Activated naive CD4-positive, alpha-beta T cell treated with anti-CD3 and anti-CD28 coated beads, Interleukin-2, amount 50 U/mL, for 72 hours (primary cell): ENCODE measurements at regions not wholly inside any gene's neighbourhood (a gene's known extent, or its start where the extent isn't known, plus 50 kb on each side); places are given as distances from the start of the nearest gene placed in this dataset.
A peak's percentile ranks its signal among the peaks of the same experiment; 100 is the strongest.

Experiments used
- ATAC-seq, 2 donors: fragments of 150-1000 bp; cut with Tn5 transposase; 2 replicates each; pipeline ENCODE4 v1.10.0; 2021; ENCODE audit warnings: mild to moderate bottlenecking in 2 of 2, moderate library complexity in 2 of 2
- DNase-seq, 2 donors: peaks; one replicate each; pipeline ENCODE4 v3.0.0; 2021 to 2022; ENCODE audit warnings: low spot score in 2 of 2
- H3K27ac Mint-ChIP-seq, 2 donors: one replicate each; pipeline ENCODE4 v1.8.0; 2022; ENCODE audit warnings: mild to moderate bottlenecking in 2 of 2, mixed read lengths in 2 of 2
- H3K36me3 Mint-ChIP-seq, 2 donors: one replicate each; pipeline ENCODE4 v1.8.0; 2022; ENCODE audit warnings: mixed read lengths in 2 of 2
- H3K9me3 Mint-ChIP-seq, 2 donors: one replicate each; pipeline ENCODE4 v1.8.0; 2022; ENCODE audit warnings: mixed read lengths in 2 of 2

DNA sequence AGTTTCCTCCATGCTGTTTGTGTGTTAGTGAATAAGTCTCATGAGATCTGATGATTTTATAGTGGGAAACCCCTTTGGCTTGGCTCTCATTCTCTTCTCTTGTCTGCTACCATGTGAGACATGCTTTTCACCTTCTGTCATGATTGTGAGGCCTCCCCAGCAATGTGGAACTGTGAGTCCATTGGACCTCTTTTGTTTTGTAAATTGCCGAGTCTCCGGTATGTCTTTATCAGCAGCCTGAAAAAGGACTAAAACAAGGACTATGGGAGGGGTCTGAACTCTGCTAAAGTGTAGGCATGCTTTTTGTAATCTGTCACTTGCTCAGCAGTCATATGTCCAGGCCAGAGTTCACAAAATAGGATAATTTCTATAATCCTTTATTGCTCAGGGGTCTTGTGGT, 164.0 kb upstream of the SNX7 start:
- DNase-seq (no peak), ATAC-seq (no peak)
- Mint-ChIP-seq H3K27ac (no peak overlapping the region), H3K36me3 (no peaks in the 10 kb centered on the region), H3K9me3 (peaks cover 7 to 9% of the 10 kb centered on the region in 2 donors)

DNA sequence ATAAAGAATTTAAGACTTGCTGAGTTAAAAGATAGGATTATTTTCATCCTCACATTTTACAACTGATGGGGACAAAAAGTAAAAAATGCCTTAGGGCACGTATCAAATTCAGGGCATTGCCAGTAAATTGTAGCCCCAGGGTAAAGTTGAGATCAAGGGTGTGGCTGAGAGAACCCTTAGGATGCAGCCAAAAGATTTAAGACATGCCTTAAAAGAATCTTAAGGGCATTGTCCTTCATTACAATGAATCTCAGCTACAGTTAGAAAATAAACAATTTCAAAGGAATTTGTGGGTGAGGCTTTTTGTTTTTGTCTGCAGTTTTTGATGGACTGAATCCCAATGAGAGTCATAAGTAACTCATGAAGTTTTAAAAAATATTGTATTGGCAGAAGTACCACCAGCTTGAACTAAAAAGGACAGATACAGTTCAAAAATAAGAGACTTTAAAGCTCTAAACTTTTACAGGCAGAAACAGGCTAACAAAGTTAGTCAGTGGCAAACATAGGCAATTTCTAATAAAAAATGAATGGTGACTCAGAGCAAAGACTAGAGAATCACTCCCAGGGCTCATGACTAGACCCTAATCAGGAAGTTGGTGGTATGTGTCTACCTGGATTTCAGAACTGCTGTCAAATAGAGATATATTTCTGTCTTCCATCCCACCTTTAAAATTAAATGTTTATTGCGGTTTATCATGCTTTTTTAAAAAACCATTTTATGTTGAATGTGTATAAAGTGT, 165.1 kb upstream of the SNX7 start:
- H3K27ac Mint-ChIP-seq = no peak overlapping the region
- H3K36me3 Mint-ChIP-seq = no peaks in the 10 kb centered on the region
- DNase-seq = no peak
- no peak for ATAC-seq
- H3K9me3 Mint-ChIP-seq = peaks cover 7 to 9% of the 10 kb centered on the region in 2 donors

DNA sequence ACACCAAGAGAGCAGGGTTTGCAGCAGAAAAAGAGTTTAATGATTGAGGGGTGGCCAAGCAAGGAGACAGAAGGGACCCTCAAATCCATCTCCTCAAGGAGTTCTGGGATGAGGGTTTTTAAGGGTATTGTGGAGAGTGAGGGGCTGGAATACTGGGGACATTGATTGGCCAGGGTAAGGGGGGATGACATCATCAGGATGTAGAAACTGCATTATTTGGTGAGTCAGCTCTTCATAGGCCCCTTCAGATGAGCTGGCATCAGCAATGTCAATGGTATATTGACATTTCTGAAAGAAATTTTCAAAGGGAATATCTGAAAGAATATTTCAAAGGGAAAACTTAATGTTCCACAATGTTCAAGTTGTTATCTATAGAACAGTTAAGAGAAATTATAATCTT, 168.1 kb upstream of the SNX7 start:
- Mint-ChIP-seq H3K27ac (no peak overlapping the region), H3K9me3 (peaks cover 3 to 7% of the 10 kb centered on the region in 2 donors), H3K36me3 (no peaks in the 10 kb centered on the region)
- no peak for DNase-seq
- no peak for ATAC-seq

DNA sequence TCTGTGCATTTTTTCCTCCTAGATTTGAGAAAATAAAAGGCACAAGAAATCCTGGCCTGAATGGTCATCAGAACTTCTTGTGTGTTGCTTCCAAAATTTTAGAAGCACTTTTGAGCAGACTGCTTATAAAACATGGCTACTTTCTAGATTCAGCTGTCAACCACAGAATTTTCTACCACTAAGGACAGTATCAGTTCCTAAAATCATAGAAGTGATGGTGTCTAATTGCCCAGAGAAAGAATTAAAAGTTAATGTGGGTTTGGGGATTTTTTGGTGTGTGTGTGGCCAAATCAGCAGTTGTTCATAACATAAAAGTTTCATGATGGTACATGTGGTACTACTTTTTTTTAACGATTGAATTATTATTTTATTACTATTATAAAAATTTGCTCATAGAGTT, 171.4 kb upstream of the SNX7 start:
- Mint-ChIP-seq H3K9me3 (peaks cover 3 to 4% of the 10 kb centered on the region in 2 donors), H3K27ac (no peak overlapping the region), H3K36me3 (no peaks in the 10 kb centered on the region)
- DNase-seq (no peak), ATAC-seq (no peak)

DNA sequence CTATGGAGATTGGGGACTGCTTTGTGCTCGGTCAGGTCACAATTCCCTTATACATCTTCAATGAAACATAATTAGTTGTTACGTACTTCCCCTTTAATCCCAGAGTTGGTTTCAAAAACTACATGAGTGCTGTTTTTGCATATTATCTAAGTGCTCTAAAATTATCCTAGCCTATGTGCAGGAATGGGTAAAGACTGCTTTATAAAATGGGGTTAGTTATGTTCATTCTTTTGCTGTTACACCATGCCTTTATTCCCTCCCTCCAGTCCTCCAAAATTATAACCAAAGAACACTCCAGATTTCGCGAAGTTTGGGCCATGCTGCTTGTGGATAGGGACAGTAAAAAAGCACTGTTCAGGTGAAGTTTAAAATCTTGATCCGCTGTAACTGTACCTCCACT, 173.9 kb upstream of the SNX7 start:
- Mint-ChIP-seq H3K36me3 (no peaks in the 10 kb centered on the region), H3K27ac (no peak overlapping the region), H3K9me3 (no peaks in the 10 kb centered on the region)
- ATAC-seq = no peak
- no peak for DNase-seq

DNA sequence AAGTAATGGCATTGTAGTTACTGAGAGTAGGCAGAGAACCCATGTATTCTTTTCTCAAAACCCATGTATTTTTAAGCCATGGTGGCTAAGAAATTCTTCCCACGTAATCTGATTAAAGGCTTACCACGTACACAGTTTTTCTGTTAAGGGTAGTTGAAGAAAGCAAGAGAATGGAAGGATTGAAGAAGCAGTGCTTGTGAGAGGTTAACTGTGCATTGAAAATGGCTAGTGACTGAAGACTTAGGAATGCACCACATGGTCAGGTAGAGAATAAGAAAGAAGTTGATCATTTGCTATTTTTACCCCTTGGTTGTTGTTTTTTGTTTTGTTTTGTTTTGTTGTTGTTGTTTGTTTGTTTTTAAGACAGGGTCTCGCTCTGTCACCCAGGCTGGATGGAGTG, 178.9 kb upstream of the SNX7 start:
- ATAC-seq (no peak), DNase-seq (no peak)
- no peak overlapping the region for H3K27ac Mint-ChIP-seq
- H3K36me3 Mint-ChIP-seq = no peaks in the 10 kb centered on the region
- no peaks in the 10 kb centered on the region for H3K9me3 Mint-ChIP-seq

DNA sequence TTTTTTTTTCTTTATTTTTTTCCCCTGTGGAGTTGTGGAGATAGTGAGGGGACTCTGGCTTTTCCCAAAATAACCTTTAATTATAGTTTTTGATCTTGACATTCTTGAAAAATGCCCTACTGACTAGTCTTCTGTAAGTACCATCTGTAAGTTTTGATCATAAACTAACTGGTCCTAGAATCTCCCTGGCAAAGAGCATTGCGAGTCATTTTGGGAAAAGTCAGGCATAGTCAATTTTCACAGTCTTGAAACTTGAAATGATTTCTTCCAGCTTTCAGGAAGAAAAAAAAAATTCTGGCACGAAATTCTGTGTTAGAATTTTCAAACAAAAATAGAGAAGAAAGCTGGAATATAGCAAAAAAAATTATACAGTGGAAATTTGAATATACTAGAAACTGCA, 181.2 kb upstream of the SNX7 start:
- ATAC-seq (no peak), DNase-seq (no peak)
- no peaks in the 10 kb centered on the region for H3K9me3 Mint-ChIP-seq
- no peak overlapping the region for H3K27ac Mint-ChIP-seq
- no peaks in the 10 kb centered on the region for H3K36me3 Mint-ChIP-seq

DNA sequence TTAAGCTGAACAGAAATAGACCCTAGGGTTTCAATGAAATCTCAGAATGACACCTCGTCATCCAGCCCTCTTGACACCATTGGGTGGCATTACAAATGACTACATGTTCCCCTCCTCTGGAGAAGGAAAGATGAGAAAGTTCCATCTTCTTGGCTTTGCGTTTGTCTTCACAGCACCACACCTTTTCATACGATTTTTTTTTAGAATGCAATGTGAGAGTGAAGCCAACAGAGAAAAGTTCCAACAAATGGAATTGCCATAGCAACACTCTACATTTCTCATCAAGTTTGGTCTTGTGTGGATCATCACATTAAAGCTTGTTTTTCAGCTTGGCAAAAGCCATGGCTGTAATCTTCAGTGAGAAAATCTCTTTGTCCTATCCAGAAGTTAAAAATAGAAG, 183.4 kb upstream of the SNX7 start:
- no peak overlapping the region for H3K27ac Mint-ChIP-seq
- H3K9me3 Mint-ChIP-seq = no peaks in the 10 kb centered on the region
- DNase-seq = no peak
- no peak for ATAC-seq
- no peaks in the 10 kb centered on the region for H3K36me3 Mint-ChIP-seq

DNA sequence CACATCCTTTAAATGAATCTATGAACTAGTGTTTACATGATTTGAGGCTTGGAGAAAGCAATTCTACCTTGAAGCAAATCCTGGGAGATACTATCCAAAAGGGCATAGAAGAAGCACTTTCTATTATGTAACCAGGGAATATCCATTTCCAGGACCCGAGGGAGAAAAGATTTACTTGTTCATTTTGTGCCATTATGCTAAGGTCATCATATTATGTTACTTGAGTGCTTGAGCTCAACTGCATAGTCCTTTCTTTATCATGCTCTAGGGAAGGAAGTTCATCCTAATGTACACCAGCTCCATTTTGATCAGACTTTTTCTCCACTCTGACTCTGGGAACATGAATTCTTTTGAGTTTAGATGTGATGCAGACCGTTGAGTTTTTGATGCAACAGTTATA, 188.6 kb upstream of the SNX7 start:
- H3K9me3 Mint-ChIP-seq = no peaks in the 10 kb centered on the region
- ATAC-seq (no peak), DNase-seq (no peak)
- no peaks in the 10 kb centered on the region for H3K36me3 Mint-ChIP-seq
- H3K27ac Mint-ChIP-seq = no peak overlapping the region

DNA sequence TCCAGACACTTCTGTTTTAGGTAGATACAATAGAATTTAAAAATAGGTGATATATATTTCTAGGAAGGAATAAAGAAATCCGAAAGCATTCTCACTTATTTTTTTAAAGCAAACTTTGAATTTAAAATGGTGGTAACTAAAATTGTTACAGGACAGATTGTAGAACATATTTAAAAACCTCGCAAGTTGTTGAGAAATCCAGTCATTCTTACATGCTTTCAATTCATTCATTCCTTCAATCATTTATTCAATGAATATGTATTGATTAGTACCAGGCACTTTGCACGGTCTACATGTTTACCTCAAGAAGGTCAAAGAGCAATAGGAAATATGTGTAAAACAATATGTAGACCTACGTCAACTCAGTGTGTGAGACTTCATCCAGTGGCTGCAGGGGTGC, 189.9 kb upstream of the SNX7 start:
- no peaks in the 10 kb centered on the region for H3K9me3 Mint-ChIP-seq
- DNase-seq (no peak), ATAC-seq (no peak)
- H3K27ac Mint-ChIP-seq = no peak overlapping the region
- H3K36me3 Mint-ChIP-seq = no peaks in the 10 kb centered on the region

DNA sequence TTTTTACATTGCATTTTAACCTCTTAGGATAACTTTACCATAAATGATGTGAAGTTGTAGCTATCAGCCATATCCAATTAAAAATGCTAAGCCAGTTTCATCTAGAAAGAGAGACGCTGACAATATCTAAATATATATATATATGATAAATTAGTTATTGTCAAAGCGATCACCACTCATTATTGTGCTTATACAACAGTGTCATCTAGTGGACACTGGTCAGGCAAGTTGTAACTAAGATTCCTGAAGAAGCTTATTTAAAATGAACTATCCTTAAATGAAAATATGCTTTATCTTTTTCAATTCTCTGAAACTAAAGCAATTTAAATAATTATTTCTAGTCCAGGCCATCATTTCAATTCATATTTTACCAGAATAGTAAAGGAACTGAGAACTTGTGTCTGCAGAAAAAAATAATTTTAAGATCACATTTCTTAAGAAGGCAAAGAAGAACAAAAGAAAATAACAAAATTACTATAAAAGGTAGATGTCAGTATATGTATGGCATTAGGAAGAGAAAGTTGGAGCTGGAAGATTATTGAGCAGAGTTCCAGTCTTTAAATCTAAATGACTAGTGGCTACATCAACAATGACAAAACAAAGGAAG, 193.3 kb upstream of the SNX7 start:
- DNase-seq = no peak
- no peak for ATAC-seq
- H3K36me3 Mint-ChIP-seq = no peaks in the 10 kb centered on the region
- H3K9me3 Mint-ChIP-seq = no peaks in the 10 kb centered on the region
- no peak overlapping the region for H3K27ac Mint-ChIP-seq

DNA sequence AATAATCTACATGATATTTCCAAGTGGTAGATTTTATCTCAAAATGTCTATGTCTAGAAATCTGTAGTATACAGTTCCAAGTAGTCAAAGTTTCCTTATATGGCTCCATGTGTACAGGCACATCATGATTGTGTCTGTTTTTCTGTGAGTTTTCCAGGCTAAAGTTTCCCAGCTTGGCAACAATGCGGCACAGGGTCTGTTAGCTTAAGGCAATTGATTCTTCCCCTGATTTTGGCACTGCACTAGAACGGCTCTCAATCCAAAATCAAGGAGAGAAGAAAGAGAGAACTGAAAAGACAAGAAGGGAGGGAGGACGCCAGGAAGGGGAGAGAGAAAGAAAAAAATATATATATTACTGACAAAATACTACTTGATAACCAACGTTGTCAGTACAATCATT, 193.9 kb upstream of the SNX7 start:
- H3K36me3 Mint-ChIP-seq = no peaks in the 10 kb centered on the region
- no peak overlapping the region for H3K27ac Mint-ChIP-seq
- no peak for DNase-seq
- no peak for ATAC-seq
- H3K9me3 Mint-ChIP-seq = no peaks in the 10 kb centered on the region

DNA sequence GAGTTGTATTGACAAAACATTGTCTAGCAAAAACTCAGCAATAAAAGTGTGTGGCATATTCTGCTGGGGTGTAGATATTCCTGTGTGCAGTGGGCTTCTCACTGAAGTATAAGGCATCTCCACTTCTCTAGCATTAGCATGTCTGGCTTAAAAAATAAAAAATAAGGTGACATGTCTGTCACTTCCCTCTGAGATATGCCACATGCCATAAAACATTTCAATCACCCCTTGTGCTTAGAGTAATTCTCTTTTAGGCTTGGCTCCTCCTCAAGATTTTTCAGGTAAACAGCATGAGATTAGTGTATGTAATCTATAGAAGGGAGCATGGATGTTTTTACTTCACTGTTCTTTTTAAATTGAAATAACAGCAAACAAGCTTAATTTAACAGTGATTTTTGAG, 194.4 kb upstream of the SNX7 start:
- no peak overlapping the region for H3K27ac Mint-ChIP-seq
- DNase-seq = no peak

DNA sequence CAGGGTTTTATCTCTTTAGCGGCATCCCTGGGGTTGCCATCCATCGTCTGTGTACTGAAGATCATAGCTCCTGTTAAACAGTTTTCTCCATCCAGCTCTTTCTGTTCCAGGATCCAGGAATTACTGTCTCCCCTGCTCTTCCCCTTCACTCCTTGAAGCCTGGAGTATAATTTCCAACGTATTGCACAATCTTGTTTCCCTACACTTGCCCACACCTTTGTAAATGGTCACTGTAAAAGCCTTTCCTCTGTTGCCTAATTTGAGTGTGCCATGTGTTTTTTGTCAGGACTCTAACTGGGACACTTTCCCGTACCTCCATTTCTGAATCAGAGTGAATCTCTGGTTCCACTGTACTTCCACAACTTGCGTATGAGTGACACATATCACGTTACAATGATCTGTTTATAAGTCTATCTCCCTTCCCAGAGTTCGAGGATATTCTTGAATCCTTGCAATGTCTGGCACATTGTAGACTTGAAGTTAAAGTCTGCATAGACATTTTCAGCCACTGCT, 199.6 kb upstream of the SNX7 start:
- H3K36me3 Mint-ChIP-seq = no peaks in the 10 kb centered on the region
- H3K9me3 Mint-ChIP-seq = peaks cover 3 to 6% of the 10 kb centered on the region in 2 donors
- ATAC-seq (no peak), DNase-seq (no peak)
- no peak overlapping the region for H3K27ac Mint-ChIP-seq

More for the DNA sequence above, 194.4 kb upstream of the SNX7 start:
- Mint-ChIP-seq H3K36me3 (no peaks in the 10 kb centered on the region), H3K9me3 (peaks cover 0 to under 1% of the 10 kb centered on the region in 2 donors)
- no peak for ATAC-seq

DNA sequence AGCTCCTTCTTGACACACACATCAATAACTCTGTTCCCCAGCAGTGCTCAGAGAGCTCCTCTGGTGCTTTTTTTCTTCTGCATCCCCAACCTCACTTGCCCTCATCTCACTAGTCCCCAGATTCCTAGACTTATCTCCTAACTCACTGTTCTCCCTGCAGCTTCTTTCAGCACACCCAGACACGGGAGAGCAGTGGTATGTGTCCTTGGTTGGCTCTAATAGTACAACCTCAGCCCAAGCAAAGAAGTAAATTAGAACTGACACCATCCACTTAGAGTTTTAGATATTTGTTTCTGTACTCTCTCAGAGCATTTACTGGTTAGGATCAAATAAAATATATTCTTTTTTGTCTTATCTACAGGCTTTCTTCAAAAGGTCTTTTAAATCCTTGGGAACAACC, 201.4 kb upstream of the SNX7 start:
- peaks cover 3 to 6% of the 10 kb centered on the region in 2 donors for H3K9me3 Mint-ChIP-seq
- no peak overlapping the region for H3K27ac Mint-ChIP-seq
- DNase-seq (no peak), ATAC-seq (no peak)
- no peaks in the 10 kb centered on the region for H3K36me3 Mint-ChIP-seq

DNA sequence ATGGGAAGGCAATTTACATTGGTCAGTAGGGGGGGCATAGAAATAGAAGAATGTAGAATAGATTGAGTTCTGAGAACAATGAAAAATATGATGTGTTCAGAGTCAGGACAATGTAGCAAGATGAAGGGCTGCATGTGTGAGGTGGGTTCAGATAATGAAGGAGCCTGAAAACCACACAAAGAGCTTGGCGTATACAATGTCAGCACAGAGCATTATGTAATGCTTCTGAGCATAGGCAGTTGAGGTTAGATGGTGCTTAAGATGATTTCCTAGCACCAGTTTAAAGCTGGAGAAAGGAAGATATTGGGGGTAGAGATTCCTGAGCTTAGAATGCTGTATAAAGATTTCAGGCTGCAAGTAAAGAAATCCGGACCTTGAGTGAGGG, 202.0 kb upstream of the SNX7 start:
- Mint-ChIP-seq H3K9me3 (peaks cover 3 to 6% of the 10 kb centered on the region in 2 donors), H3K27ac (peak overlapping the region in 1 of 2 donors; percentile 37), H3K36me3 (no peaks in the 10 kb centered on the region)
- ATAC-seq (no peak), DNase-seq (no peak)

DNA sequence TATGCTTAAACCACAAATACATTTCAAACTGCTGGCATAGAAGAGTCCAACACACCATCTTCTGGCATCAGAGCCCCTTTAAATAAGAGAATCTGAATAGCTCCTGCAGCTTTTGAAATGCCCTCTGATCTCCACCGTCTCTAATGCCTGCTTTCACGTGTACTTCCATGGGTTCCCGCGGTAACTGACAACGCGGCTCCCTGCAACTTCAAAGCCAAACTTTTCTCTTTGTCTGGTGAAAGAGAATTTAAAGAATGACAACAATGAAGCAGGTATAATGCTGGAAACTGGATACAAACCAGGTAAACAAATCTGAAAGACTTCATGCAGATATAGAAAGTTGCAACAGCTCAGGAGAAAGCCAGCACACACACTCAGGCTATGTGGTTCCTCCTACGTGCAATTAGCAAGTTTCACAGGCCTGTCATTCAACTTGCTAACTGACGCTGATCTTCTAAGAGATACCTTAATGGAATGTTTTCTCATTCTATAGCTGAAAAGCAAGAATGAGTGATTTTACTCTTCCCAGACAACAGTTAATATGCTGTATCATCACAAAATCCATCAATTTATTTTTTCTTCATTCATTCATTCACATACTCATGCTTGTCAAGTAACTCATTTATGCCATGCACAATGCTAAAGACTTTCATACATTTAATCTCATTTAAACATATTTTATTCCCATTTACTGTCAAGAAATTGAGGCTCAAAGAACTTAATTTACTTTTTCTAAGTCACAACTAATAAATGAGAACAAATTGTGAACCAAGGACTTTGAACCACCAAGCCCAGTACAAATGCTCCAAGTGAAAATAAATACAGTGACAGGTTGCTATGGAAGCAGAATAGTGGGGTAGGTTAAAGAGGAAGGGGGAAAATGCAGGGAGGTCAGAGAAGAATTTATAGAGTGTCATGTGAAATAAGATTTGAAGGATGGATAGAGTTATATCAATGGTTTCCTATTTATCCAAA, 202.7 kb upstream of the SNX7 start:
- DNase-seq (no peak), ATAC-seq (no peak)
- Mint-ChIP-seq H3K9me3 (peaks cover 3 to 6% of the 10 kb centered on the region in 2 donors), H3K27ac (peak overlapping the region in 1 of 2 donors; percentile 37), H3K36me3 (no peaks in the 10 kb centered on the region)
